ENCODE measurements at regions not wholly inside any gene's neighbourhood (a gene's known extent, or its start where the extent isn't known, plus 50 kb on each side); places are given as distances from the start of the nearest gene placed in this dataset.

DNA sequence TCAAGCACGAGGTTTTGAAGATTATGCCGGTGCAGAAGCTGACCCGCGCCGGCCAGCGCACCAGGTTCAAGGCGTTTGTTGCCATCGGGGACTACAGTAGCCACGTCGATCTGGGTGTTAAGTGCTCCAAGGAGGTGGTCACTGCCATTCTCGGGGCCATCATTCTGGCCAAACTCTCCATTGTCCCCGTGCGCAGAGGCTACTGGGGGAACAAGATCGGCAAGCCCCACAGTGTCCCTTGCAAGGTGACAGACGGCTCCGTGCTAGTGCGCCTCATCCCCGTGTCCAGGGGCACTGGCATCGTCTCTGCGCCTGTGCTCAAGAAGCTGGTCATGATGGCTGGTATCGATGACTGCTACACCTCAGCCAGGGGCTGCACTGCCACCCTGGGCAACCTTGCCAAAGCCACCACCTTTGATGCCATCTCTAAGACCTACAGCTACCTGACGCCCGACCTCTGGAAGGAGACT lies 284.7 kb downstream of the GPR37 start:
- Histone ChIP-seq H3K9me3 (no peaks in the 10 kb centered on the region), H3K27me3 (no peaks in the 10 kb centered on the region), H3K4me3 (no peak overlapping the region), H3K4me1 (no peaks in the 10 kb centered on the region), H3K27ac (no peak overlapping the region), H3K36me3 (no peaks in the 10 kb centered on the region)
- TF ChIP-seq POLR2AphosphoS5 (IDR thresholded peaks at IDR 0.05), result no peak
- TF ChIP-seq CTCF (IDR thresholded peaks at IDR 0.05), result no peak
- TF ChIP-seq EP300 (IDR thresholded peaks at IDR 0.05), result no peak
- no peak for TF ChIP-seq POLR2A (IDR thresholded peaks at IDR 0.05)
- DNase-seq (peak in 1 of 2 donors; percentile 60), ATAC-seq (ENCODE audit: low FRiP score in 2 of 2) (no peak)
- 89 to 94% methylated on average over 5 to 23 of the region's 23 CpGs for WGBS, 2 donors

DNA sequence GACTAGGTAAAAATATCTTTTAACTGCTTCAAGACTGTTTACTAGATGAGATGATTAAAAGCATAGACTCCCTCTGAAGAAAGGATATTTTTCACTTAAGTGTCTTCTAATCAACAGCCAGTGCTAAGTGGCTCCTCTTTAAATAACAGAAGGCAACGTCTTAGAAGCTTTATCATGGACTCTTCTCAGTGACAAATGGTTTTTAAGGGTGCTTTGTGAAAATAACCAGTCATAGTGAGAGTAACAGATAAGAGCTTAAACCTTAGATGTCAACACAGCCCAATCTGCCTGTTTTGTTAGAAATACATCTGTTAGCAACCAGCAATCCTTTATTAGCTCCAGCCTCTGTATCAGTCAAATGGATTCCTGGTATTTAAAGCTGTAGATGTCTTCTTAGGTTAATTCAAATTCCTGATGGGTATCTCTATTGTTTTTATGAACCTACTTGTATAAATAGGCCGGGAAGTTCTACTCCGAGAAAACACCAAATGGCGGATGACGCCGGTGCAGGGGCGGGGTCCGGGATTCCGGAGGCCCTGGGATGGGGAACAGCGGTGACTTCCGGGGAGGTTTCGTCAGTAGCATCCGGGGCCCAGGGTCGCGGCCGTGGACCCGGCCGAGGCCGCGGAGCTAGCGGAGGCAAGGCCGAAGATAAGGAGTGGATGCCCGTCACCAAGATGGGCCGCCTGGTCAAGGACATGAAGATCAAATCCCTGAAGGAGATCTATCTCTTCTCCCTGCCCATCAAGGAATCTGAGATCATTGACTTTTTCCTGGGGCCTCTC lies 285.4 kb downstream of the GPR37 start:
- TF ChIP-seq CTCF (IDR thresholded peaks at IDR 0.05), result no peak
- no peak for TF ChIP-seq POLR2A (IDR thresholded peaks at IDR 0.05)
- TF ChIP-seq EP300 (IDR thresholded peaks at IDR 0.05), result no peak
- no peak for TF ChIP-seq POLR2AphosphoS5 (IDR thresholded peaks at IDR 0.05)
- DNase-seq, result peak in 1 of 2 donors; percentile 77

GRCh38 chr7:124462249-124462648 lies 303.3 kb downstream of the GPR37 start:
- TF ChIP-seq POLR2A (IDR thresholded peaks at IDR 0.05), result no peak
- no peak for TF ChIP-seq POLR2AphosphoS5 (IDR thresholded peaks at IDR 0.05)
- TF ChIP-seq EP300 (IDR thresholded peaks at IDR 0.05), result no peak
- no peak overlapping the region for H3K27ac ChIP-seq
- no peak for DNase-seq
- no peak for ATAC-seq (ENCODE audit: low FRiP score in 2 of 2)
- no peaks in the 10 kb centered on the region for H3K4me1 ChIP-seq
- no peaks in the 10 kb centered on the region for H3K27me3 ChIP-seq
- H3K4me3 ChIP-seq, result no peak overlapping the region
- no peaks in the 10 kb centered on the region for H3K9me3 ChIP-seq
- 42 to 67% methylated on average over 1 of the region's 1 CpG for WGBS, 2 donors
- H3K36me3 ChIP-seq, result no peaks in the 10 kb centered on the region

More for the DNA sequence above, 285.4 kb downstream of the GPR37 start:
- H3K9me3 ChIP-seq, result no peaks in the 10 kb centered on the region
- H3K27ac ChIP-seq, result no peak overlapping the region
- H3K4me3 ChIP-seq, result no peak overlapping the region
- H3K4me1 ChIP-seq, result no peaks in the 10 kb centered on the region
- H3K27me3 ChIP-seq, result no peaks in the 10 kb centered on the region
- no peaks in the 10 kb centered on the region for H3K36me3 ChIP-seq
- ATAC-seq (ENCODE audit: low FRiP score in 2 of 2), result no peak
- WGBS, 2 donors, result 90 to 92% methylated on average over 24 of the region's 24 CpGs

- no peak for TF ChIP-seq POLR2AphosphoS5 (IDR thresholded peaks at IDR 0.05)
- TF ChIP-seq POLR2A (IDR thresholded peaks at IDR 0.05), result no peak
- no peak for TF ChIP-seq EP300 (IDR thresholded peaks at IDR 0.05)
- TF ChIP-seq CTCF (IDR thresholded peaks at IDR 0.05), result no peak
- H3K27ac ChIP-seq, result no peak overlapping the region
- no peaks in the 10 kb centered on the region for H3K27me3 ChIP-seq
- DNase-seq, result no peak
- WGBS, 2 donors, result 52 to 66% methylated on average over 2 of the region's 2 CpGs
- no peak for ATAC-seq (ENCODE audit: low FRiP score in 2 of 2)
- no peaks in the 10 kb centered on the region for H3K9me3 ChIP-seq
- no peaks in the 10 kb centered on the region for H3K36me3 ChIP-seq
- no peaks in the 10 kb centered on the region for H3K4me1 ChIP-seq
- no peak overlapping the region for H3K4me3 ChIP-seq
These were observed 305.0 kb downstream of the GPR37 start for GRCh38 chr7:124460555-124460954.

DNA sequence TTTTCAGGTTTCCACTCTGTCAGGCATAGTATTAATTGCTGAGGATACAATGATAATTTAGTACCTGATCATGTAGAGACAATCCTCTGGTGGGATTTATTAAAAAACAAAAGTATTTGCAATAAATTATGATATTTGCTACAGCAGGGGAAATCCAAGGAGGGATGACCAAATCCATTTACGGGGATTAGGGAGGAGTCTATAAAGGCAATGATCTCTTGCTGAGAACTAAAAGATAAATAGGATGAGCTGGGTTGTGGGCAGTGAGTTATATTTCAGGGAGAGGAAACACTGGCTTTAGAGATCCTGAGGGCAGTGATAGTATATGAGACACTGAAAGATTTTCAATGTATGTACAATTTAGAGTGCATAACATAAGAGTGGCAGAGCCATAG lies 305.5 kb downstream of the GPR37 start:
- ATAC-seq (ENCODE audit: low FRiP score in 2 of 2), result no peak
- 85 to 92% methylated on average over 1 of the region's 1 CpG for WGBS, 2 donors
- no peak overlapping the region for H3K27ac ChIP-seq

More for the DNA sequence above, 305.5 kb downstream of the GPR37 start:
- DNase-seq, result no peak
- H3K36me3 ChIP-seq, result no peaks in the 10 kb centered on the region
- no peak for TF ChIP-seq POLR2A (IDR thresholded peaks at IDR 0.05)
- no peak for TF ChIP-seq EP300 (IDR thresholded peaks at IDR 0.05)
- TF ChIP-seq POLR2AphosphoS5 (IDR thresholded peaks at IDR 0.05), result no peak
- TF ChIP-seq CTCF (IDR thresholded peaks at IDR 0.05), result no peak
- no peak overlapping the region for H3K4me3 ChIP-seq
- no peaks in the 10 kb centered on the region for H3K9me3 ChIP-seq
- H3K4me1 ChIP-seq, result no peaks in the 10 kb centered on the region
- H3K27me3 ChIP-seq, result no peaks in the 10 kb centered on the region
